IPS-NIHi7 (cell line): ENCODE measurements at regions not wholly inside any gene's neighbourhood (a gene's known extent, or its start where the extent isn't known, plus 50 kb on each side); places are given as distances from the start of the nearest gene placed in this dataset.
"Not testable (repeated sequence)": the region's sequence is repeated elsewhere in the genome, so short reads cannot be mapped to it uniquely, and the experiment has no call there.

ENCODE experiments used
- DNase-seq: peaks from one replicate; pipeline ENCODE4 v3.0.0; 2012; ENCODE audit warnings: mixed read lengths; ENCODE audit errors: extremely low spot score

DNA sequence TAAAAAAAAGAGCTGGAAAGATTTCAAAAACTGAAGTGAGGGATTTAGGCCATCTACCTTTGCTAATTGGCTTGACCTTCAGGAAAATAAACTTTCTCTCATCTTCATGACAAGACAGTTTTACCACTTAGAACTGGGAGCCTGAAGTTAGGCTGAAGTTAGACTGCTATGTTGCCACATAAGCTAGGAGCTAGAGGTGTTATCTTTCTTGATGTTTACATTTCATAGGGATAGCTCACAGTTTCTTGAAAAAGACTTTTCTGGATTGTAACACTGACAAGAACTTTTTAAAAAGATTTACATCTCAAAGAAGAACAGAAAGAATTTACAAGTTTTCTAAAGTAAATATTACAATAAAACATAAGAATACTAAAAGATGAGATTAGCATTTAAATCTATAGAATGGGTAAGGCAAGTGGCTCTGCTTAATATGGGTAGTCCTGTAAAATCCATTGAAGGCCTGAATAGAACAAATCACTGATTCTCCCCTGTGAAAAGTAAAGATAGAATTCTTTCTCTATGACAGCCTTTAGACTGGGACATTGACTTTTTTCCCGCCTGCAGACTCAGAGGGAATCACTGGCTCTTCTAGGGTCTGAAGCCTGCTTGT, 1665.4 kb upstream of the CDH9 start:
- DNase-seq = no peak

DNA sequence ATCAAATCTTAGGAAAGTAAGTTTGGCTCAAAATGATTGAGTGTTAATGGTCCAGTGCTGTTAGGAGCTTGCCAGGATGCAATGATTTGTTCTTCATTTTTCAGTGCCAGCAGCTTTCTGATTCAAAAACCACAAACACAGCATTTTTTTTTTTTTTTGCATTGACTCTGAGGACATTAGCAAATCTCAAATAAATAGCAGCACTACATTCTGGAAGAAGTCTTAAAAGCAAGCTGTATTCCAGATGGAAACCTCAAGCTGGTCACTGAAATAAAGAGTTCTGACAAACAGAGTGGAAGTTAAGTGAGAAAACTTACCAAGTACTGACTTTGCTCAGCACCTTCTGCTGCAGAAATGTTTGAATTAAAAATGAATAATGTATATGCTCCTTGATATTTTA, 1653.1 kb upstream of the CDH9 start:
- DNase-seq = no peak

DNA sequence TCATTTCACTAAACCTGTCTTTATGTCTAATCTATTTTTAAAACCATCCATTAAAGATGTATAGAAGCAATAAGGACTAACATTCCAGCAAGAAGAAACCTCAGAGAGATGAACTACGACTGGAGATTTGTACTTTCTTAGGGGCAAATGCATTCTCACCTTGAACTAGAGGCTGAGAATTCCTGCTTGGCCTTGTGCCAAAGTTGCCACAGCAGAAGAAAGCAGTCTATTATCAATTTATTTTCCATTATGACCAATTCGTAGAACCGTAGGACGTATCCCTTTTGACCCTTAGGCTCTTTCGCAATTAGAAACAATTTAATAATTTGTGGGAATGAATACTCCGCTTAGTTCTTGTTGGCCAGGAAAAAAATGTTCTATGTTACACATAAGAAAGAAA, 1647.4 kb upstream of the CDH9 start:
- no peak for DNase-seq

DNA sequence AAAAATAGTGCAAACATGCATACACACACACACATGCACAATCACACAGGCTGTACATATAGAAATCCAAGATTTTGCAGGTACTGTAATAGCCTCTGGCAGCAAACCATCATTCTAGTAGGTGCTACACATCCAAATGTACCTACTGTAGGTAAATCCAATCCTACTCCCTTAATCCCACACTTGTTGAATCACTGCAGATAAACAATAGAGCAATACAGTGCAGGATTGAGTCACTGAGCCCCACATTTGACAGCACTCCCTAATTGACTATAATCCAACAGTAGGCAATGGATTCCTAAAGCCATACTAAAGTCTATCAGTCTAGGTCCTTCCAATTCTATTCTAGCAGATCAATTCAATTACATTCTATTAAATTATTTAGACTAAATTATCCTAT, 1640.5 kb upstream of the CDH9 start:
- no peak for DNase-seq

DNA sequence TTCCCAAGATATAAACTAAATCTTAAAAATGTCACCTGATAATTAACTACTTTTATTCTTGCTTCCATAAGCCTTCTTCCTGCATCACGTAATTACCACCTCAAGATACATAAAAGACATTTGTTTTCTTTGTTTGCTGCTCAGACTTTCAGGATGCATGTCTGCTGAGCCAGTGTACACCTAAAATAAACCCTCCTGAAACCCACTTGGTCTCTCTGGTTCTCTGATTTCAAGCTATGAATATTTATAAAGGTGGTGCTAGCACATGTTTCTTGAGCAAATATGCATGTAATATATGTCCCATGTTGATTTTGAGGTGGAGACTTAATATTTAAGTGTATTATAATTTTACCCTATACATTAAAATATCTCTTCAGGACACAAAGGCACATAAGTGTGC, 1627.7 kb upstream of the CDH9 start:
- no peak for DNase-seq

DNA sequence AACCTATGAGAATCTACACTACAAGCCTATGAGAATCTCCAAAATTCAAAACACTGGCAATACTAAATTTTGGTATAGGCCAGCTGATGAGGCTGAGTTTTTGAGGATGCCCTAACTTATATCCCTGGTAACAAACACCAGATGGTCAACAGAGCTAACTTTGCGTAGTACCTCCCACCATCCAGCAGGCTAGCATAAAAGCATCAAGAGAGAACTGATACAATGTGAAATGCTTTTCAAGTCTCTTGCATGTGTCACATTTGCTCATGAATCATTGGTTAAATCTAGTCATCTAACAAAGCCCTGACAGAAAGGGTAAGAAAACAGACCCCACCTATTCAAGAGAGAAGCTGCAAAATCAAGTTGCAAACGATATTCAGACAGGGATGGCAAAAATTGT, 1609.7 kb upstream of the CDH9 start:
- no peak for DNase-seq

DNA sequence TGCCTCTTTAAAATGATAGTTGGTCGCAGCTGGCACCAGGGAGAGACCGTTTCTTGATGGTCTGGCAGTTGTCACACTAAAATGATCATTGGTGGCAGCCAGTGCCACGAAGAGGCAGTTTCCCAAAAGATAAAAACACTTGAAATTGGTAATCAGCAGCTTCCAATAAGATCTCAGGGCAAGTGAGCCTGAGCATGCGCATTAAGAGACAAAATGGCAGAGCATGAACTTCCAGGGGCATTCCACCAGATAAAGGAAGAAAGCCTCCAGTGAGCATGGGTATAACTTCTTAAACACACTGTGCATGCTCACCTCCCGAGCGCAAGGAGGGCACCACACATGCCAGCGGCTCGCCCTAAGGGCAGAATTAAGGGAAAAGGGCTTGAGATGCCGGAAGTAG, 1594.2 kb upstream of the CDH9 start:
- no peak for DNase-seq

DNA sequence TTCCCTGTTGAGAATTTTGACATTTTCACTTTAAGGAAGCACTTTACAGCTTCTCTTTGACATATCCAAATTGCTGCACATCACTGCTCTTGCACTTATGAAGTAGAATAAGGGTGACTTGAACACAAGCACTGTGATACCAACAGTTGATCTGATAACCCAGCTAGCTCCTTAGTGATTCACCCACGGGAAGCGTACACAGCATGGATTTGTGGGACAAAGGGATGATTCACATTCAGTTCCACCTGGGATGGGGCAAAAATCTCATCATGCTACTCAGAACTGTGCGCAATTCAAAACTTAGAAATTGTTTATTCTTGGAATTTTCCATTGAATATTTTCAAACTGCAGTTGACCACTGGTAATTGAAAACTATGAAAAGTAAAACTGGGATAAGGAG, 1565.5 kb upstream of the CDH9 start:
- no peak for DNase-seq

DNA sequence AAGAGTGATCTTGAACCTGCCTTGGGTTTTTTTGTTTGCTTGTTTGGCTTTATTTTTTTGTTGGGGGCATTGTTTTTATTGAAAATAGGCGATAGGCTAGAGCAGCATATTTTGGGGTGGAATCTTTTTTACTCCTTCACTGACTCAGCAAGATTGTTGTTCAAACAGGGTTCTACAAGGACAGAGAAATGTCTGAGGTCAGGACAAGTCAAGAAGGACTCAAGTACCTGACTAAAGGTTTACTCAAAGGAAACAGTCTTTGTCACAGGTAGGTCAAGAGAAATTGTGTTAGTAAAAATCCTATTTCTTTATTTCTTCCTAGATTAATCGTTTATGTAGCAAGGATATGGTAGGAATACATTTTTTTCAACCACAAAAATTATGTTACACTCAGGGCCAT, 1564.0 kb upstream of the CDH9 start:
- DNase-seq = no peak

DNA sequence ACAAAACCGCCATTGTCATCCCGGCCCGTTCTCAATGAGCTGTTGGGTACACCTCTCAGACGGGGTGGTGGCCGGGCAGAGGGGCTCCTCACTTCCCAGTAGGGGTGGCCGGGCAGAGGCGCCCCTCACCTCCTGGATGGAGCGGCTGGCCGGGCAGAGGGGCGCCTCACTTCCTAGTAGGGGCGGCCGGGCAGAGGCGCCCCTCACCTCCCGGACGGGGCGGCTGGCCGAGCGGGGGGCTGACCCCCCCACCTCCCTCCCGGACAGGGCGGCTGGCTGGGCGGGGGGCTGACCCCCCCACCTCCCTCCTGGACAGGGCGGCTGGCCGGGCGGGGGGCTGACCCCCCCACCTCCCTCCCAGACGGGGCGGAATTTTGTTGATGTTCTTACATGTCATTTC, 1558.3 kb upstream of the CDH9 start:
- DNase-seq = not testable (repeated sequence)

DNA sequence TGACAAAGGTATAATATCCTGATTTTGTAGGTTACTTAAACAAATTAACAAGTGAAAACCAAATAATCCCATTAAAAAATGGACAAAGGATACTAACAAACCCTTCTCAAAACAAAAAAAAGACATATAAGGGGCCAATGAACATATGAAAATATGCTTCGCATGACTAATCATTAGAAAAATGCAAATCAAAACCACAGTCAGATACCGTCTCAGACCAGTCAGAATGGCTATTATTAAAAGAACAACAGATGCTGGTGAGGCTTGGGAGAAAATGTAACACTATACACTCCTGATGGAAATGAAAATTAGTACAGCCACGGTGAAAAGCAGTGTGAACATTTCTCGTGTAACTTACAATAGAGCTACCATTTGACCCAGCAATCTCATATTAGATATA, 1542.2 kb upstream of the CDH9 start:
- DNase-seq = no peak

DNA sequence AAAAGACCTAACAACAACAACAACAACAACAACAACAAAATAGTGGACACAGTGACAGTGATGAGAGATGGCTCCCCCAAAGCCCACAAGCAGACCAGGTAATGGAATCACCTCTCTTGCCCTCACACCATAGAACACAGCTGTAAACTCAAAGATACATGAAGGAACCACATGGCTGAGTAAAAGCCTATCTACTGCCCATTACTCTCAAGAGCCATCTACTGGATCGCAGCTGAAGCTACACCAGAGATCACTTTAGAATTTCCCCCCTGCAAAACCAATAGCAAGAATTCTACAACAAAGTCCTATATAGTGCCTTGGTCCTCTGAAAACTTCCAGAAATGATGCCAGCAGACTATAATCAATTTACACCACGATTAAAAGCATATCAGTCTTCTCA, 1537.6 kb upstream of the CDH9 start:
- no peak for DNase-seq

DNA sequence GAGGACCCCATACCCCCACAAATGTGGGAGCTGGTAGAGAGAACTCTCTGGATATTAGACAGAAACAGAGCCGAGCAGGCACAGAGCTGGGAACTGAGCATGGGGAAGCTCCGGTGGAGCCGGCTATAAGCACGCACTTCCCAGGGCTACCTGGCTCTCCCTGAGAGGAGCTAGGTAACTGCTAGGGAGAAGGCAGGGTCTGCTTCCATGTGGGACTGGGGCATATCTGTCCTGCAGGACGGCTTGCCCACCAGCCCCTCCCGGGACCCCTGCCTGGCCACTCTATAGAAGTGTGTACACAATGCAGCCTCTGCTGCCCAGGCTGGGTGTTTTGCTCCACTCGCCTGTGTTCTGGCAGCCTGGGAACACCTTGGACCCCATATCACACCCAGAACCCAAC, 1537.0 kb upstream of the CDH9 start:
- no peak for DNase-seq

DNA sequence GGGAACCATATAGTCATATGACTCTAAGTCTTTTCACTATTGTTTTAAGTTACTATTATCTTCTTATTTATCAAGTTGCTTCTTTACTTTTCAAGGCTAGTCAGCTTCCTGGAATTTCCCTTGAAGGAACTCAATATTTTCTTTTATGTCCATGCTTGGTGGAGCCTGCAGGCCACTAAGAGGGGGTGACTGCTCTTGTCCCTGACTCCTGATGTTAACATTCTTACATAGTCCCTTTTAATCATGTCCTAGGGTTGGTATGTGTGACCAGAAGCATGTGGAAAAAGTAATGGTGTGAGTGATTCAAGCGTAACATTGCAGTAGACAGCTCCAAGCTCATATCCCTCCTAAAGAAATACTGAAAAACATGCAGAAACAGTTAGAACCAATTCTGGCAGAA, 1536.2 kb upstream of the CDH9 start:
- DNase-seq = no peak

DNA sequence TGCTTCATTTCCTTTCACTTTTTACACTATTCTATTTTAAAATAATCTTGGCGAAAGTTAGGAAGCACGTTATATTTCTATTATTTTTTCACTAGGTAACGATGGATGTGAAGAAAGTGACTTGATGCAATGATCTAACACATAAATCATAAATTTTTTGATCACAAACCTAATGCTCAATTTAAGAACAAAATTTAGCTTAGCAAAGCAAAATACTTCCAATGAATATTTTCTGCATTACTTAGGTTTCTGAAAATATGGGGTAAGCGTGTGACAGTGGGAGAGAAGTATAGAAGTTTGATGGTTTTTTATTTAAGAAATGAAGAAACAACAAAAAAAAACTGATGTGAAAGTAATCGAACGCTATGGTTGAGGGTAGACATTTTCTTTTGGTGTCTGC, 1528.7 kb upstream of the CDH9 start:
- DNase-seq = no peak

DNA sequence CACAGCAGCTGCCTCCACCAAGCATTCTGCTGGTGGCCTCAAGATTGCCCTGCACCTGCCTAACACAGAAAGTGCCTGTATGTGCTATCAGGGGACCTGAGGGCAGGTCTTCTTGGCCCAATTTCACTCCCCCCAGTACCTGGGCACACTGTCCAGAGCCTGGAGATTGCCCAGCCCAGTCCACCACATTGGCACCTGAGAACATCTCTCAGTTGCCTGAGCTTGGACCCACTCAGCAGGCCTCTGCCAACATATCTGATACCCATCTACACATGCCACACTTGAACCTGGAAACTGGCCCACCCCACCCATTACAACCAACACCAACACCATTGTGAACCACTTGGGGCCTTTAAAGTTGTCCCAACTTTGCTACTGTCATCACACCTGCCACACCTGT, 1523.1 kb upstream of the CDH9 start:
- no peak for DNase-seq

DNA sequence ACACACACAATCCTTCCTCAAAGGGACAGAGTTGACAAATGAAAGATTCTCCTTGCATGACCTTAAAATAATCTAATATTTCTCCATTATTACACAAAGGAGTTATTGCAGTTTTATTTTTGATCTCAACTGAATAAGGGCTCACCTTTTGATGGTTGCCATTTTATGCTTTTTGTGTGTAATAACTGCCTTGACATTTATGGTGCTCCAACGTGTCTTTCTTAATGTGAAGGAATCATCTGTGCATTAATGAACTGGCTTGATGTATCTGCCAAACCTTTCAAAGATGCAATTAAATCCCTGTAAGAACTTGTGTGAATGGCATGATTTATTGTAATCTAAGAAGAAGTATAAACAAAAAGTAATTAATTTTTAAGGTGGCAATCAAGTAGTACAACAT, 1519.8 kb upstream of the CDH9 start:
- no peak for DNase-seq

DNA sequence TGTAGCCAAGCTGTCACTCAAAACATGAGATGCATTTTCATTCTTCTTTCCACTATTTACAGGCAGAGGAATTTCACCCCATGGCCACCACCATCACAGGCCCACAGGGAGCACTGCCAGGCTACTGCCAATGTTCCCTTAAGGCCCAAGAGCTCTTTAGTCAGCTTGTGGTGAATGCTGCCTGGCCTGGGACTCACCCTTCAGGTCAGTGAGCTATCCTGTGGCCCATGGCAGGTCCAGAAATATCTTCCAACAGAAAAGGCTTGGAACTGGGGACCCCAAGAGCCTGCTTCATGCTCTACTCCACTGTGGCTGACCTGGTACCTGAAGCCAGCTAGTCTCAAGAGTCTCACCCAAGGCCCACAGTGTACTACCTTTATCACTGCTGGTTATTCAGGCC, 1518.7 kb upstream of the CDH9 start:
- no peak for DNase-seq

DNA sequence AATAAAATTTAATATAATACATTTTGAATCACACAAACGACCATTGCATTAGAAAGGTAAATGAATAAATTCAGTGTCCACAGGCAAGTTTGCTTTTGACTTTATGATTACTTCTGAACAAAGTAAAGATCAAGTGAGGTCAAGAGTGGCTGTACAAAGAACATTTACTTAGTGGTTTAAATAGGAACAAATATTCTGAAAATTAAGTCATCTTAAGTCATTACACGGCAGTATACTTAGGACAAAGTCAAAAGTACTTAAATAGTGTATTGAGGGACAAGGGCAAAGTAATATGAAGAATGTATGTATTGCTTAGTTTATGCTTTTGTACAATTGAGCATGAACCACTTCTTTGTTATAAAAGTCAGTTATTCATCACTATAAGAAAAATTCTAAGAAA, 1511.2 kb upstream of the CDH9 start:
- DNase-seq = no peak

DNA sequence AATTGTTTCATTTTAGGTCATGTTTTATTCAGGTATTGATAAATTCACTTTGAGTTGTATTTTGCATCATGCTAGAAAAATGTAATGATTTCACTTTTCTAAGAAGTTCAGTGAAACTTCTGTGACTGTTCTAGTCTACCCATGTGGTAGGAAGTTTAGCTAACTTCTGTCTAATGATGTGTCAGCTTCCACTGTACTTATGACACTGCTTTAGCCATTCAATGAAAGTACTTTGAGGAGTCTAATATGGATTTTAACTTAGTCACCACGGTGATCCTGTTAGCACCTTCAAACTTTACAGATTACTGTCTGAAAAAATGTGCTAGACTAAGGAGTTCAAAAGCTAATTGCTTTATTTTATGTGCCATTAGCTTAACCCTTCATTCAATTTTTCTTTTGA, 1510.5 kb upstream of the CDH9 start:
- DNase-seq = no peak

DNA sequence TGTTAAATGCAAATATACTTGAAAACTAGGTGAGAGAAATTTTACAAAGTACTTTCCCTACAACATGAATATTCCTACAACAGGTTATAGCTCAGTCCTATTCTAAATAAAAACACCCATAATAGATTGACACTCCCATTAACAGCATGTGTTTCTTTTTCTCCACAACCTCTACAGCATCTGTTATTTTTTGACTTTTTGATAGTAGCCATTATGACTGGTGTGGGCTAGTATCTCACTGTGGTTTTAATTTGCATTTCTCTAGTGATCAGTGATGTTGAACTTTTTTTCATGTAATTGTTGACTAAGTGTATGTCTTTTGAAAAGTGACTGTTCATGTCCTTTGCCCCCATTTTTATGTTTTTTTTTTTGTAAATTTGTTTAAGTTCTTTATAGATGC, 1506.1 kb upstream of the CDH9 start:
- no peak for DNase-seq

DNA sequence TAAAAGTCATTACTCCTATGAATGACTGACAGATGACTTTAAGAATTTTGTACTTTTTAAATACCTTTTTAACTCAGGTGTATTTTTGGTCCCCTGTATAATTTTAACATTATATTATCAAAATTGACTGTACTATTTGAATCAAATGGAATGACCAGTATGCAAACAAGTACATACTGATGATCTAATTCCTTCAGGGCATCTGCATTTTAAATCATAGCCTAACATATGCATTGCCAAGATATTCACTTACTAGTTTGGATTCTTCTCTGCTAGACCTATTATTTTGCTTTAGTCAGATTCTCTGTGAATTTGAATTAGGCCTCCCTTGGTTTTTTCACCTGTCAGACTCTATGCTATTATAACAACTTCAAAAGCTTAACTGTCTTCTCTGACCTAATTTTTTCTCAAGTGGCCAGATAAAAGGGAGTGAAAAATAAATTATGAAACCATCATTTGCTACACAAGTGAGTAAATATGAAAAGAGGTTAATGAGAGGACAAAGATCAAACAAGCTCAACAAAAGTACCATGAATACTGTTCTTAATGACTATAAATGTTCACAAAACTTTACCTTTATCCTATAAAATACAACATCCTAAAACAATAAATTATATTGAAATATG, 1505.2 kb upstream of the CDH9 start:
- DNase-seq = no peak

DNA sequence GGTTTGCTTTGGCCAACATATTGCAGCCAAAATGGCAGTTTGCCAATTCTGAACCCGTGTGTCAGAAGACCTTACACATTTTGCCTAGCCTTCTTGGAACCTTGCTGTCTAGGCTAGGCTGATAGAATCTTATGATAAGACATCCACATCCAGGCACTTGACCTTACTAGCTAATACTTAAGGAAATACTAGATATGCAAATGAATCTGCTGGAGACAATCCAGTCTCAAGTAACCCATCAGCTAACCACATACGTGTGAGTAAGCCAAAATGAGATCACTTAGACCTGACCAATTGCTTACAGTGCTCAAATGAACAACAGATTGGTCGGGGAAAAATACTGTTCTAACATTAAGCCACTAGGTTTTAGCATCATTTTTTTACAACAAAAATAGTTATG, 1504.6 kb upstream of the CDH9 start:
- DNase-seq = no peak

DNA sequence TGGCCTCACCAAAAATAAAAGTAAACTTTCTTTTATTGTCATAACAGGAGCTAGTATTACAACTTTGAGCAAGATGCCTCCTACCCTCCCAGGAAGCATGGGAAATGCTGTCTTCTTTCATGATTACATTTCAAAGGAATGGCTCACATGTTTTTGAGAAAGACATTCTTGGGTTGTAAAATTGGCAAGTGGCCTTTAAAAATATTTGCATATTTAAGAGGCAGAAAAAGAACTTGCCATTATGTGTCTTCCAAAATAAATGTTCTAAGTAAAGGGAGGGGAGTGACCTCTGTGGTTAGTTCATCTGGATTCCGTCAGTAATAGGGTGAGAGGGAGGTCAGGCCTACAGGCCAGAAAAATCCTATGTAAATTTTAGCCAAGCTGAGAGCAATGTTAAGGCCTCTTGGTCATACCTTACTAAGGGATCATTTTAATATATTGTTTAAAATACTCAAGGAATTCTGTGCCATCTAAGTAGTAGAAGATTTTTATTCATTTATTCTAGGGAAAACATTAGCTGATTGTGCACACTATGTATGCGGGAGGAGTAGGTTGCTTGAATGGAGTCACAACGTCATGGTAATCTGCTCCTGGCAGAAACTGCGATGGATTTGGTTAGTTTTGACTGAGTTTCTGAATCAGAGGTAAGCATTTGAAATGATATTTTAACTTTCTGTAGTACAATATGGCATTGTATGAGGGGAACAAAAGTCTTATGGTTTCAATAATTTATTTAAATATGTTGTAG, 1485.7 kb upstream of the CDH9 start:
- DNase-seq = no peak
